ENCODE measurements at regions not wholly inside any gene's neighbourhood (a gene's known extent, or its start where the extent isn't known, plus 50 kb on each side); places are given as distances from the start of the nearest gene placed in this dataset.

DNA sequence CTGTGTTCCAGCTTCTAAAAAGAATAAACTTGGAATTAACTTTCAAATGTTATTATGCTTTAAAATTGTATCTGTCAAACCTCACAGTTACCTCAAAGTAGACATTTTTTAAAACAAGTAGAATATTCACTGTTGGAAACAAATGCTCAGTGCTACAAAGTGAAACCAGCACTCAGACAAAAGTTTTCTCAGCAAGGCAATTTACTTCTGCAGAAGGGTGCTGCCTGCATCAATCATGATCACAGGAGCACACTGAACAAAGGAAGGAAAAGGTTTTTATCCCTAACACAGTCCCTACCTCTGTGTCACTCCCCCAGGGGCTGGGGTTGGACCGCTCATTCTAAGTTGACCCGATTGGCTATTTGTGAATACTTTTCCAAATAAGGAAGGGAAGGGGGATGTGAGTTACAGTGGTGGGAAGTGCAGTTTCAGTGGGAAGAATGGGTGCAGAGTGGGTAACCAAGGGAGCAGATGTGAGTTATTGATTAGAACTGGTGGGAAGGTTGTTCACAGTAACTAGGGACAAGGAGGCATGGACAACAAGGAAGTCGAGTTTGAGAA lies 63.0 kb upstream of the CDK20 start:
- no peaks in the 10 kb centered on the region for H3K27me3 ChIP-seq (ENCODE audit: insufficient read depth)
- POLR2A ChIA-PET: no interaction called here
- no peaks in the 10 kb centered on the region for H3F3A ChIP-seq (replicated peaks; ENCODE audit: insufficient read depth)
- CTCF ChIA-PET: no interaction called here
- H3K27ac ChIP-seq (ENCODE audit: low read depth in 2 of 2, low read length in 1 of 2): no peak overlapping the region
- no peak overlapping the region for H2AFZ ChIP-seq (ENCODE audit: low read depth)
- H3K4me2 ChIP-seq: no peak overlapping the region
- no peaks in the 10 kb centered on the region for H3K9me2 ChIP-seq
- no peaks in the 10 kb centered on the region for H3K9me3 ChIP-seq
- no peaks in the 10 kb centered on the region for H4K20me1 ChIP-seq (ENCODE audit: insufficient read depth)
- no peak overlapping the region for H3K9ac ChIP-seq
- H3K36me3 ChIP-seq (replicated peaks in 1 of 2; ENCODE audit: control insufficient read depth in 1 of 2, insufficient read depth in 2 of 2, low read length in 1 of 2): no peaks in the 10 kb centered on the region
- TF ChIP-seq POLR2AphosphoS5 (IDR thresholded peaks at IDR 0.05; ENCODE audit: low read depth, low read length) (no peak), RXRA (IDR thresholded peaks at IDR 0.05; ENCODE audit: borderline replicate concordance, low read depth) (no peak), MEF2A (IDR thresholded peaks at IDR 0.05; ENCODE audit: borderline replicate concordance, low read depth) (no peak), JUND (IDR thresholded peaks at IDR 0.05) (no peak), SMC3 (IDR thresholded peaks at IDR 0.05; ENCODE audit: low read depth, low read length) (no peak)
- TF ChIP-seq, protein P1, sequence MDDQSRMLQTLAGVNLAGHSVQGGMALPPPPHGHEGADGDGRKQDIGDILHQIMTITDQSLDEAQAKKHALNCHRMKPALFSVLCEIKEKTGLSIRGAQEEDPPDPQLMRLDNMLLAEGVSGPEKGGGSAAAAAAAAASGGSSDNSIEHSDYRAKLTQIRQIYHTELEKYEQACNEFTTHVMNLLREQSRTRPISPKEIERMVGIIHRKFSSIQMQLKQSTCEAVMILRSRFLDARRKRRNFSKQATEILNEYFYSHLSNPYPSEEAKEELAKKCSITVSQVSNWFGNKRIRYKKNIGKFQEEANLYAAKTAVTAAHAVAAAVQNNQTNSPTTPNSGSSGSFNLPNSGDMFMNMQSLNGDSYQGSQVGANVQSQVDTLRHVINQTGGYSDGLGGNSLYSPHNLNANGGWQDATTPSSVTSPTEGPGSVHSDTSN (IDR thresholded peaks at IDR 0.05): no peak
- 25% methylated on average over 3 of the region's 3 CpGs for WGBS (ENCODE audit: low lambda C conversion rate)
- no peaks in the 10 kb centered on the region for H3K79me2 ChIP-seq (ENCODE audit: insufficient read depth)
- no peak for DNase-seq
- no peaks in the 10 kb centered on the region for H3K4me1 ChIP-seq (ENCODE audit: control insufficient read depth in 1 of 2, insufficient read depth in 2 of 2, low read depth in 1 of 2, low read length in 1 of 2)
- no peak overlapping the region for H3K4me3 ChIP-seq (ENCODE audit: low read depth in 2 of 2, low read length in 1 of 2)

DNA sequence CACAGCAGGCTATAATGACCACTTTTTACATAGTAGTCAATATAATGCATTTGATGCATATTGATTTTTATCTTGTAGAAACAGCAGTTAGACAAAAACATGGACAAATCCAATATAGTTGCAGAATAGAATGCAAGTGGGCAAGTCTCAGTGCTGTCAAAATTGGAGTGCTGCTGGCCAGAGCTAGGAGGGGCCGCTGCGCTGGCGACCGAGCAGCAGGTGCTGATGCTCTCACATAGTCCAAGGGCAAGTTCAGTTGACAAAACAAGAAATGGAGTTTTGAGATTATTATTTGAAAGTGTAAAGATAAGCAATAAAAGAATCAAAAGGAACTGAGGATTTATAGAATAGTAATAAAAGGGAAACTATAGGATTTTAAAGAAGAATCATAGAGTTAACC lies 60.6 kb upstream of the CDK20 start:
- H3K4me1 ChIP-seq (ENCODE audit: control insufficient read depth in 1 of 2, insufficient read depth in 2 of 2, low read depth in 1 of 2, low read length in 1 of 2): no peaks in the 10 kb centered on the region
- no peak for DNase-seq
- WGBS (ENCODE audit: low lambda C conversion rate): 75% methylated on average over 4 of the region's 4 CpGs
- CTCF ChIA-PET: no interaction called here
- TF ChIP-seq, protein P1 (IDR thresholded peaks at IDR 0.05): no peak
- TF ChIP-seq, protein P2, sequence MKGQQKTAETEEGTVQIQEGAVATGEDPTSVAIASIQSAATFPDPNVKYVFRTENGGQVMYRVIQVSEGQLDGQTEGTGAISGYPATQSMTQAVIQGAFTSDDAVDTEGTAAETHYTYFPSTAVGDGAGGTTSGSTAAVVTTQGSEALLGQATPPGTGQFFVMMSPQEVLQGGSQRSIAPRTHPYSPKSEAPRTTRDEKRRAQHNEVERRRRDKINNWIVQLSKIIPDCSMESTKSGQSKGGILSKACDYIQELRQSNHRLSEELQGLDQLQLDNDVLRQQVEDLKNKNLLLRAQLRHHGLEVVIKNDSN (IDR thresholded peaks at IDR 0.05; ENCODE audit: borderline replicate concordance, low read depth): no peak
- TF ChIP-seq, protein P3, sequence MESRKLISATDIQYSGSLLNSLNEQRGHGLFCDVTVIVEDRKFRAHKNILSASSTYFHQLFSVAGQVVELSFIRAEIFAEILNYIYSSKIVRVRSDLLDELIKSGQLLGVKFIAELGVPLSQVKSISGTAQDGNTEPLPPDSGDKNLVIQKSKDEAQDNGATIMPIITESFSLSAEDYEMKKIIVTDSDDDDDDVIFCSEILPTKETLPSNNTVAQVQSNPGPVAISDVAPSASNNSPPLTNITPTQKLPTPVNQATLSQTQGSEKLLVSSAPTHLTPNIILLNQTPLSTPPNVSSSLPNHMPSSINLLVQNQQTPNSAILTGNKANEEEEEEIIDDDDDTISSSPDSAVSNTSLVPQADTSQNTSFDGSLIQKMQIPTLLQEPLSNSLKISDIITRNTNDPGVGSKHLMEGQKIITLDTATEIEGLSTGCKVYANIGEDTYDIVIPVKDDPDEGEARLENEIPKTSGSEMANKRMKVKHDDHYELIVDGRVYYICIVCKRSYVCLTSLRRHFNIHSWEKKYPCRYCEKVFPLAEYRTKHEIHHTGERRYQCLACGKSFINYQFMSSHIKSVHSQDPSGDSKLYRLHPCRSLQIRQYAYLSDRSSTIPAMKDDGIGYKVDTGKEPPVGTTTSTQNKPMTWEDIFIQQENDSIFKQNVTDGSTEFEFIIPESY (IDR thresholded peaks at IDR 0.05; ENCODE audit: borderline replicate concordance, low read depth): no peak
- no peaks in the 10 kb centered on the region for H3K9me3 ChIP-seq
- no peaks in the 10 kb centered on the region for H3K9me2 ChIP-seq
- H3K9ac ChIP-seq: no peak overlapping the region
- no peak overlapping the region for H2AFZ ChIP-seq (ENCODE audit: low read depth)
- no peaks in the 10 kb centered on the region for H4K20me1 ChIP-seq (ENCODE audit: insufficient read depth)
- H3K4me2 ChIP-seq: no peak overlapping the region
- no peaks in the 10 kb centered on the region for H3K27me3 ChIP-seq (ENCODE audit: insufficient read depth)
- H3K4me3 ChIP-seq (ENCODE audit: low read depth in 2 of 2, low read length in 1 of 2): no peak overlapping the region
- no peaks in the 10 kb centered on the region for H3F3A ChIP-seq (replicated peaks; ENCODE audit: insufficient read depth)
- POLR2A ChIA-PET: no interaction called here
- no peak overlapping the region for H3K27ac ChIP-seq (ENCODE audit: low read depth in 2 of 2, low read length in 1 of 2)
- H3K36me3 ChIP-seq (replicated peaks in 1 of 2; ENCODE audit: control insufficient read depth in 1 of 2, insufficient read depth in 2 of 2, low read length in 1 of 2): no peaks in the 10 kb centered on the region
- H3K79me2 ChIP-seq (ENCODE audit: insufficient read depth): no peaks in the 10 kb centered on the region

All from SK-N-SH (cell line).